Hepatocyte (in vitro differentiated cells): ENCODE measurements at regions not wholly inside any gene's neighbourhood (a gene's known extent, or its start where the extent isn't known, plus 50 kb on each side); places are given as distances from the start of the nearest gene placed in this dataset.

Source experiments
- DNase-seq: peaks from one replicate; pipeline ENCODE4 v3.0.0-alpha.2; 2016; ENCODE audit warnings: low spot score
- H2AFZ ChIP-seq: fragments of 200-600 bp; sonication (generic); 2 replicates; pipeline ENCODE4 v1.6.0; 2016; ENCODE audit warnings: antibody characterized with exemption, mild to moderate bottlenecking
- H3K27ac ChIP-seq: fragments of 200-600 bp; sonication (generic); 2 replicates; pipeline ENCODE4 v1.5.1; 2016; ENCODE audit warnings: mild to moderate bottlenecking
- H3K27me3 ChIP-seq: fragments of 200-600 bp; sonication (generic); 2 replicates; pipeline ENCODE4 v1.6.1; 2016
- H3K36me3 ChIP-seq: fragments of 200-600 bp; sonication (generic); replicated peaks from 2 replicates; pipeline ENCODE4 v1.5.1; 2016; ENCODE audit warnings: low read depth; ENCODE audit not compliant: insufficient read depth
- H3K4me1 ChIP-seq: fragments of 200-600 bp; sonication (generic); 2 replicates; pipeline ENCODE4 v1.5.1; 2016; ENCODE audit warnings: mild to moderate bottlenecking, moderate library complexity; ENCODE audit not compliant: insufficient read depth
- H3K4me2 ChIP-seq: fragments of 200-600 bp; sonication (generic); 2 replicates; pipeline ENCODE4 v1.6.0; 2016
- H3K4me3 ChIP-seq: fragments of 200-600 bp; sonication (generic); 2 replicates; pipeline ENCODE4 v1.5.1; 2016; ENCODE audit warnings: mild to moderate bottlenecking
- H3K79me2 ChIP-seq: fragments of 200-600 bp; sonication (generic); 2 replicates; pipeline ENCODE4 v1.6.0; 2017; ENCODE audit warnings: mild to moderate bottlenecking
- H3K9me2 ChIP-seq: fragments of 200-600 bp; sonication (generic); replicated peaks from 2 replicates; pipeline ENCODE4 v1.6.0; 2017; ENCODE audit warnings: mild to moderate bottlenecking; ENCODE audit not compliant: insufficient read depth
- H3K9me3 ChIP-seq: fragments of 200-600 bp; sonication (generic); 2 replicates; pipeline ENCODE4 v1.5.1; 2016; ENCODE audit warnings: low read depth, mild to moderate bottlenecking
- H4K20me1 ChIP-seq: fragments of 200-600 bp; sonication (generic); 2 replicates; pipeline ENCODE4 v1.6.0; 2016; ENCODE audit warnings: mild to moderate bottlenecking; ENCODE audit not compliant: insufficient read depth, poor library complexity, severe bottlenecking
- CTCF ChIP-seq: fragments of 200-600 bp; sonication (generic); IDR thresholded peaks from 2 replicates; pipeline ENCODE4 v1.5.1; 2016; ENCODE audit warnings: antibody characterized with exemption, mild to moderate bottlenecking; ENCODE audit not compliant: poor library complexity
- EZH2 ChIP-seq: fragments of 200-600 bp; sonication (generic); IDR thresholded peaks from 2 replicates; pipeline ENCODE4 v1.6.1; 2016; ENCODE audit warnings: antibody characterized with exemption, mild to moderate bottlenecking, borderline replicate concordance
- EZH2phosphoT487 ChIP-seq: fragments of 200-600 bp; sonication (generic); IDR thresholded peaks from one replicate; pipeline ENCODE4 v1.6.1; 2018; ENCODE audit warnings: antibody characterized with exemption, mild to moderate bottlenecking, low read depth, moderate library complexity; ENCODE audit not compliant: unreplicated experiment, severe bottlenecking
- WGBS: methylation state at CpG from one replicate; pipeline ENCODE4 v1.1.6; 2016; ENCODE audit warnings: low lambda C conversion rate; ENCODE audit errors: missing lambda C conversion rate; 5-methylcytosine and 5-hydroxymethylcytosine counted together

- H3K27me3 ChIP-seq, result no peaks in the 10 kb centered on the region
- DNase-seq, result no peak
- H3K27ac ChIP-seq, result peak overlapping the region; percentile 28
- H2AFZ ChIP-seq, result no peak overlapping the region
- H3K4me1 ChIP-seq, result no peaks in the 10 kb centered on the region
- H3K4me2 ChIP-seq, result no peak overlapping the region
- H4K20me1 ChIP-seq, result no peaks in the 10 kb centered on the region
- no peaks in the 10 kb centered on the region for H3K36me3 ChIP-seq
- H3K9me3 ChIP-seq, result no peaks in the 10 kb centered on the region
- no peak for TF ChIP-seq EZH2
- no peak for TF ChIP-seq EZH2phosphoT487
- no peak for TF ChIP-seq CTCF
- H3K79me2 ChIP-seq, result no peaks in the 10 kb centered on the region
- H3K4me3 ChIP-seq, result no peak overlapping the region
- no peaks in the 10 kb centered on the region for H3K9me2 ChIP-seq
- WGBS, result 69% methylated on average over 8 of the region's 8 CpGs
Observed at GRCh38 chr3:170699158-170700053, 113.5 kb upstream of the SLC7A14 start.

GRCh38 chr3:170697908-170698307, 112.0 kb upstream of the SLC7A14 start:
- Histone ChIP-seq H3K27ac (no peak overlapping the region), H2AFZ (no peak overlapping the region), H3K36me3 (no peaks in the 10 kb centered on the region), H4K20me1 (no peaks in the 10 kb centered on the region), H3K4me2 (no peak overlapping the region), H3K79me2 (no peaks in the 10 kb centered on the region), H3K9me2 (no peaks in the 10 kb centered on the region), H3K27me3 (no peaks in the 10 kb centered on the region), H3K9me3 (no peaks in the 10 kb centered on the region), H3K4me3 (no peak overlapping the region), H3K4me1 (no peaks in the 10 kb centered on the region)
- TF ChIP-seq EZH2phosphoT487 (no peak), CTCF (no peak), EZH2 (no peak)
- DNase-seq, result no peak
- 38% methylated on average over 3 of the region's 3 CpGs for WGBS

- DNase-seq, result no peak
- Histone ChIP-seq H3K79me2 (no peaks in the 10 kb centered on the region), H3K27ac (no peak overlapping the region), H3K36me3 (no peaks in the 10 kb centered on the region), H4K20me1 (no peaks in the 10 kb centered on the region), H3K9me2 (no peaks in the 10 kb centered on the region), H3K4me1 (no peaks in the 10 kb centered on the region), H3K27me3 (no peaks in the 10 kb centered on the region), H3K4me3 (no peak overlapping the region), H3K9me3 (no peaks in the 10 kb centered on the region), H2AFZ (no peak overlapping the region), H3K4me2 (no peak overlapping the region)
- TF ChIP-seq EZH2, result no peak
- TF ChIP-seq CTCF, result no peak
- no peak for TF ChIP-seq EZH2phosphoT487
- 90% methylated on average over 2 of the region's 2 CpGs for WGBS
Observed at GRCh38 chr3:170697131-170697530, 111.3 kb upstream of the SLC7A14 start.
